Stimulated activated naive CD8-positive, alpha-beta T cell treated with anti-CD3 and anti-CD28 coated beads, Interleukin-15, Interleukin-2, amounts not matched to agents 100 ng/mL and 50 ng/mL, for 24 hours (primary cell): ENCODE measurements at regions not wholly inside any gene's neighbourhood (a gene's known extent, or its start where the extent isn't known, plus 50 kb on each side); places are given as distances from the start of the nearest gene placed in this dataset.
"Not testable (repeated sequence)": the region's sequence is repeated elsewhere in the genome, so short reads cannot be mapped to it uniquely, and the experiment has no call there.

Experiments
- H3K27ac Mint-ChIP-seq: one replicate; pipeline ENCODE4 v1.8.0; 2021; ENCODE audit warnings: mild to moderate bottlenecking, mixed read lengths
- H3K27me3 Mint-ChIP-seq: one replicate; pipeline ENCODE4 v1.8.0; 2021; ENCODE audit warnings: mixed read lengths
- H3K36me3 Mint-ChIP-seq: one replicate; pipeline ENCODE4 v1.8.0; 2021; ENCODE audit warnings: low read depth, mixed read lengths
- H3K4me1 Mint-ChIP-seq: one replicate; pipeline ENCODE4 v1.8.0; 2021; ENCODE audit warnings: low read depth, mixed read lengths
- H3K4me3 Mint-ChIP-seq: one replicate; pipeline ENCODE4 v1.8.0; 2021; ENCODE audit warnings: mild to moderate bottlenecking, mixed read lengths
- H3K9me3 Mint-ChIP-seq: one replicate; pipeline ENCODE4 v1.8.0; 2021; ENCODE audit warnings: mixed read lengths

- no peaks in the 10 kb centered on the region for H3K36me3 Mint-ChIP-seq
- no peaks in the 10 kb centered on the region for H3K27me3 Mint-ChIP-seq
- H3K4me3 Mint-ChIP-seq = no peak overlapping the region
- no peaks in the 10 kb centered on the region for H3K9me3 Mint-ChIP-seq
- H3K27ac Mint-ChIP-seq = no peak overlapping the region
- peaks cover 4% of the 10 kb centered on the region for H3K4me1 Mint-ChIP-seq
Measured at GRCh38 chr9:106755736-106756135, 107.2 kb upstream of the ZNF462 start.

GRCh38 chr9:106757514-106757913, 105.5 kb upstream of the ZNF462 start:
- H3K4me3 Mint-ChIP-seq = no peak overlapping the region
- no peak overlapping the region for H3K27ac Mint-ChIP-seq
- H3K27me3 Mint-ChIP-seq = no peaks in the 10 kb centered on the region
- H3K36me3 Mint-ChIP-seq = no peaks in the 10 kb centered on the region
- peaks cover 4% of the 10 kb centered on the region for H3K4me1 Mint-ChIP-seq
- H3K9me3 Mint-ChIP-seq = no peaks in the 10 kb centered on the region

- Mint-ChIP-seq H3K4me3 (no peak overlapping the region), H3K36me3 (no peaks in the 10 kb centered on the region), H3K27ac (no peak overlapping the region), H3K27me3 (no peaks in the 10 kb centered on the region), H3K4me1 (no peaks in the 10 kb centered on the region), H3K9me3 (no peaks in the 10 kb centered on the region)
Measured at GRCh38 chr9:106758911-106759310, 104.1 kb upstream of the ZNF462 start.

GRCh38 chr9:106761493-106761892, 101.5 kb upstream of the ZNF462 start:
- H3K9me3 Mint-ChIP-seq = no peaks in the 10 kb centered on the region
- no peak overlapping the region for H3K4me3 Mint-ChIP-seq
- H3K27me3 Mint-ChIP-seq = no peaks in the 10 kb centered on the region
- no peaks in the 10 kb centered on the region for H3K36me3 Mint-ChIP-seq
- H3K27ac Mint-ChIP-seq = no peak overlapping the region
- H3K4me1 Mint-ChIP-seq = no peaks in the 10 kb centered on the region

GRCh38 chr9:106766616-106767015, 96.3 kb upstream of the ZNF462 start:
- H3K9me3 Mint-ChIP-seq = no peaks in the 10 kb centered on the region
- H3K4me1 Mint-ChIP-seq = no peaks in the 10 kb centered on the region
- no peak overlapping the region for H3K4me3 Mint-ChIP-seq
- H3K27ac Mint-ChIP-seq = no peak overlapping the region
- H3K27me3 Mint-ChIP-seq = no peaks in the 10 kb centered on the region
- no peaks in the 10 kb centered on the region for H3K36me3 Mint-ChIP-seq

GRCh38 chr9:106769331-106769730, 93.6 kb upstream of the ZNF462 start:
- H3K27ac Mint-ChIP-seq = no peak overlapping the region

GRCh38 chr9:106771608-106772007, 91.4 kb upstream of the ZNF462 start:
- Mint-ChIP-seq H3K36me3 (no peaks in the 10 kb centered on the region), H3K27me3 (no peaks in the 10 kb centered on the region), H3K4me3 (no peak overlapping the region), H3K27ac (no peak overlapping the region), H3K9me3 (no peaks in the 10 kb centered on the region), H3K4me1 (no peaks in the 10 kb centered on the region)

More at GRCh38 chr9:106769331-106769730, 93.6 kb upstream of the ZNF462 start:
- Mint-ChIP-seq H3K4me3 (no peak overlapping the region), H3K4me1 (no peaks in the 10 kb centered on the region), H3K27me3 (no peaks in the 10 kb centered on the region), H3K9me3 (no peaks in the 10 kb centered on the region), H3K36me3 (no peaks in the 10 kb centered on the region)

- Mint-ChIP-seq H3K27me3 (no peaks in the 10 kb centered on the region), H3K4me3 (no peak overlapping the region), H3K36me3 (no peaks in the 10 kb centered on the region), H3K27ac (no peak overlapping the region), H3K4me1 (no peaks in the 10 kb centered on the region), H3K9me3 (no peaks in the 10 kb centered on the region)
Measured at GRCh38 chr9:106772523-106773290, 90.3 kb upstream of the ZNF462 start.

- H3K4me3 Mint-ChIP-seq = no peak overlapping the region
- H3K36me3 Mint-ChIP-seq = no peaks in the 10 kb centered on the region
- H3K9me3 Mint-ChIP-seq = no peaks in the 10 kb centered on the region
- no peaks in the 10 kb centered on the region for H3K27me3 Mint-ChIP-seq
- H3K4me1 Mint-ChIP-seq = no peaks in the 10 kb centered on the region
- H3K27ac Mint-ChIP-seq = no peak overlapping the region
Measured at GRCh38 chr9:106773750-106774149, 89.2 kb upstream of the ZNF462 start.

- Mint-ChIP-seq H3K4me3 (no peak overlapping the region), H3K4me1 (no peaks in the 10 kb centered on the region), H3K27ac (no peak overlapping the region), H3K9me3 (no peaks in the 10 kb centered on the region), H3K36me3 (no peaks in the 10 kb centered on the region), H3K27me3 (no peaks in the 10 kb centered on the region)
Measured at GRCh38 chr9:106775960-106776359, 87.0 kb upstream of the ZNF462 start.

GRCh38 chr9:106779796-106780195, 83.2 kb upstream of the ZNF462 start:
- Mint-ChIP-seq H3K4me3 (no peak overlapping the region), H3K27ac (no peak overlapping the region), H3K36me3 (no peaks in the 10 kb centered on the region), H3K27me3 (no peaks in the 10 kb centered on the region), H3K9me3 (no peaks in the 10 kb centered on the region), H3K4me1 (no peaks in the 10 kb centered on the region)

- Mint-ChIP-seq H3K9me3 (no peaks in the 10 kb centered on the region), H3K27me3 (no peaks in the 10 kb centered on the region), H3K36me3 (no peaks in the 10 kb centered on the region), H3K4me1 (no peaks in the 10 kb centered on the region), H3K4me3 (no peak overlapping the region), H3K27ac (no peak overlapping the region)
Measured at GRCh38 chr9:106783121-106783520, 79.8 kb upstream of the ZNF462 start.

- Mint-ChIP-seq H3K27me3 (no peaks in the 10 kb centered on the region), H3K4me1 (no peaks in the 10 kb centered on the region), H3K36me3 (no peaks in the 10 kb centered on the region)
Measured at GRCh38 chr9:106784076-106784475, 78.9 kb upstream of the ZNF462 start.

GRCh38 chr9:106785200-106785599, 77.8 kb upstream of the ZNF462 start:
- H3K9me3 Mint-ChIP-seq = no peaks in the 10 kb centered on the region
- no peaks in the 10 kb centered on the region for H3K36me3 Mint-ChIP-seq
- H3K4me3 Mint-ChIP-seq = no peak overlapping the region
- H3K4me1 Mint-ChIP-seq = no peaks in the 10 kb centered on the region
- H3K27me3 Mint-ChIP-seq = no peaks in the 10 kb centered on the region
- H3K27ac Mint-ChIP-seq = no peak overlapping the region

More at GRCh38 chr9:106784076-106784475, 78.9 kb upstream of the ZNF462 start:
- no peak overlapping the region for H3K27ac Mint-ChIP-seq
- no peak overlapping the region for H3K4me3 Mint-ChIP-seq
- no peaks in the 10 kb centered on the region for H3K9me3 Mint-ChIP-seq

- not testable (repeated sequence) for H3K4me1 Mint-ChIP-seq, H3K36me3 Mint-ChIP-seq, H3K4me3 Mint-ChIP-seq, H3K27me3 Mint-ChIP-seq, H3K9me3 Mint-ChIP-seq, H3K27ac Mint-ChIP-seq
Measured at GRCh38 chr9:106788021-106788420, 74.9 kb upstream of the ZNF462 start.

- no peak overlapping the region for H3K4me3 Mint-ChIP-seq
Measured at GRCh38 chr9:106795031-106795430, 67.9 kb upstream of the ZNF462 start.

More at GRCh38 chr9:106795031-106795430, 67.9 kb upstream of the ZNF462 start:
- Mint-ChIP-seq H3K27me3 (no peaks in the 10 kb centered on the region), H3K9me3 (no peaks in the 10 kb centered on the region), H3K4me1 (no peaks in the 10 kb centered on the region), H3K27ac (no peak overlapping the region), H3K36me3 (no peaks in the 10 kb centered on the region)
